ENCODE measurements at regions not wholly inside any gene's neighbourhood (a gene's known extent, or its start where the extent isn't known, plus 50 kb on each side); places are given as distances from the start of the nearest gene placed in this dataset.

- H3K4me2 ChIP-seq (ENCODE audit: insufficient read depth, low read length), result no peak overlapping the region
- no TSS peak for BruUV-seq (replicated peaks)
- H4K20me1 ChIP-seq (replicated peaks; ENCODE audit: control insufficient read depth, insufficient read depth, low read length), result no peaks in the 10 kb centered on the region
- no peak overlapping the region for H2AFZ ChIP-seq (ENCODE audit: low read depth, low read length)
- 0% methylated on average over 6 of the region's 6 CpGs for WGBS (ENCODE audit: insufficient coverage, low coverage, missing lambda C conversion rate)
- CTCF ChIA-PET (ENCODE audit: low intra/inter-chr PET ratio), result no interaction called here
- H3K4me3 ChIP-seq, result no peak overlapping the region
- H3K27ac ChIP-seq (ENCODE audit: extremely low read depth, low read depth, low read length), result no peak overlapping the region
- DNase-seq (ENCODE audit: extremely low read depth in 1 of 4, low spot score in 3 of 4) (no peak), FAIRE-seq (no peak), ATAC-seq (no peak)
- intact Hi-C loops (cut with micrococcal nuclease), result no loop called here
- no peaks in the 10 kb centered on the region for H3K9me3 ChIP-seq (replicated peaks; ENCODE audit: control insufficient read depth, insufficient read depth, low read depth, low read length)
- H3K4me1 ChIP-seq (replicated peaks in 1 of 2; ENCODE audit: control insufficient read depth in 2 of 2, insufficient read depth in 2 of 2, low read length in 2 of 2), result no peaks in the 10 kb centered on the region
- H3K36me3 ChIP-seq (ENCODE audit: control insufficient read depth, insufficient read depth, low read length), result no peaks in the 10 kb centered on the region
- POLR2A ChIA-PET, result interaction anchor here (0.7 kb wide), 1 partner anchor 1040 kb away, joined by 3 read pairs; no protein-coding TSS in a partner anchor
- no peak for TF ChIP-seq CREBBP (IDR thresholded peaks at IDR 0.05; ENCODE audit: low read depth, low read length)
- no peak for TF ChIP-seq KDM4B (IDR thresholded peaks at IDR 0.05; ENCODE audit: borderline replicate concordance in 2 of 2, low read depth in 1 of 2)
- no peak for TF ChIP-seq LEF1 (IDR thresholded peaks at IDR 0.05)
- H3K79me2 ChIP-seq (ENCODE audit: control insufficient read depth, insufficient read depth, low read length), result no peaks in the 10 kb centered on the region
- no peak overlapping the region for H3K9ac ChIP-seq (ENCODE audit: insufficient read depth in 1 of 2, low read depth in 2 of 2, low read length in 2 of 2)
- no peaks in the 10 kb centered on the region for H3K27me3 ChIP-seq (ENCODE audit: control insufficient read depth in 2 of 2, insufficient read depth in 2 of 2, low read length in 2 of 2)
- no peaks in the 10 kb centered on the region for H3K9me1 ChIP-seq (ENCODE audit: control insufficient read depth, insufficient read depth, low read length)
- in situ Hi-C loops (cut with MboI), result no loop called here
These were observed 320.1 kb downstream of the LMX1A start for GRCh38 chr1:165036403-165036802.

- H3K27me3 ChIP-seq (ENCODE audit: control insufficient read depth in 2 of 2, insufficient read depth in 2 of 2, low read length in 2 of 2), result no peaks in the 10 kb centered on the region
These were observed 322.2 kb downstream of the LMX1A start for GRCh38 chr1:165034136-165034809.

More at GRCh38 chr1:165034136-165034809, 322.2 kb downstream of the LMX1A start:
- ATAC-seq (no peak), DNase-seq (ENCODE audit: extremely low read depth in 1 of 4, low spot score in 3 of 4) (no peak), FAIRE-seq (no peak)
- Histone ChIP-seq H4K20me1 (replicated peaks; ENCODE audit: control insufficient read depth, insufficient read depth, low read length) (no peaks in the 10 kb centered on the region), H3K9me3 (replicated peaks; ENCODE audit: control insufficient read depth, insufficient read depth, low read depth, low read length) (no peaks in the 10 kb centered on the region), H3K4me1 (replicated peaks in 1 of 2; ENCODE audit: control insufficient read depth in 2 of 2, insufficient read depth in 2 of 2, low read length in 2 of 2) (no peaks in the 10 kb centered on the region), H3K79me2 (ENCODE audit: control insufficient read depth, insufficient read depth, low read length) (no peaks in the 10 kb centered on the region), H3K4me3 (no peak overlapping the region), H2AFZ (ENCODE audit: low read depth, low read length) (no peak overlapping the region), H3K36me3 (ENCODE audit: control insufficient read depth, insufficient read depth, low read length) (no peaks in the 10 kb centered on the region), H3K27ac (ENCODE audit: extremely low read depth, low read depth, low read length) (no peak overlapping the region), H3K9ac (ENCODE audit: insufficient read depth in 1 of 2, low read depth in 2 of 2, low read length in 2 of 2) (no peak overlapping the region), H3K4me2 (ENCODE audit: insufficient read depth, low read length) (no peak overlapping the region), H3K9me1 (ENCODE audit: control insufficient read depth, insufficient read depth, low read length) (no peaks in the 10 kb centered on the region)
- ChIA-PET CTCF (ENCODE audit: low intra/inter-chr PET ratio) (no interaction called here), POLR2A (no interaction called here)
- BruUV-seq (replicated peaks), result no TSS peak
- in situ Hi-C loops (cut with MboI) (no loop called here), intact Hi-C loops (cut with micrococcal nuclease) (no loop called here)
- 4% methylated on average over 3 of the region's 3 CpGs for WGBS (ENCODE audit: insufficient coverage, low coverage, missing lambda C conversion rate)
- TF ChIP-seq ARNT (IDR thresholded peaks at IDR 0.05) (no peak), NFIC (IDR thresholded peaks at IDR 0.05) (no peak), ZNF316 (IDR thresholded peaks at IDR 0.05) (no peak)
